ENCODE measurements at regions not wholly inside any gene's neighbourhood (a gene's known extent, or its start where the extent isn't known, plus 50 kb on each side); places are given as distances from the start of the nearest gene placed in this dataset.

DNA sequence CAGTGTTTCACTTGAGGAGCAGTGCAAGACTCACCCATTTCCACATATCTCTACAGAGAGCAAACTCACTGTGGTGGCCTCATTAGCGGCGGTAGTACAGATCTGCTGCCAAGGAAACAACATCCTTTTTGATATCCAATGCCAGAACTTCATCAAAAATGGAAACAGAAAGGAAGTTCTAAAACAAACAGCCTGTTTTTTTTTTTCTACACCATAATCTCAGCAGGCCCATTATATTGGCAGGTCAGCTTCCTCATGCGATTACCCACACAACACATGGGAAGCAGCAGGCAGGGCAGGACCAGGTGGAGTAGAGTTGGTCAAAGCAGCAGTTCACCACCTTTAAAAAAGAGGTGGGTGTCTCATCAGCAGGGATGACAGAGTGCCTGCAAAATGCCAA is 678.9 kb upstream of the CELF4 start:
- no peak overlapping the region for H3K4me3 ChIP-seq (ENCODE audit: low read depth, low read length)
- no peak for DNase-seq (ENCODE audit: low read depth)
- no peaks in the 10 kb centered on the region for H3K27me3 ChIP-seq (ENCODE audit: control insufficient read depth, insufficient read depth, low read length)
- no peaks in the 10 kb centered on the region for H3K36me3 ChIP-seq (ENCODE audit: control insufficient read depth, insufficient read depth, low read length)
- TF ChIP-seq, protein P1, sequence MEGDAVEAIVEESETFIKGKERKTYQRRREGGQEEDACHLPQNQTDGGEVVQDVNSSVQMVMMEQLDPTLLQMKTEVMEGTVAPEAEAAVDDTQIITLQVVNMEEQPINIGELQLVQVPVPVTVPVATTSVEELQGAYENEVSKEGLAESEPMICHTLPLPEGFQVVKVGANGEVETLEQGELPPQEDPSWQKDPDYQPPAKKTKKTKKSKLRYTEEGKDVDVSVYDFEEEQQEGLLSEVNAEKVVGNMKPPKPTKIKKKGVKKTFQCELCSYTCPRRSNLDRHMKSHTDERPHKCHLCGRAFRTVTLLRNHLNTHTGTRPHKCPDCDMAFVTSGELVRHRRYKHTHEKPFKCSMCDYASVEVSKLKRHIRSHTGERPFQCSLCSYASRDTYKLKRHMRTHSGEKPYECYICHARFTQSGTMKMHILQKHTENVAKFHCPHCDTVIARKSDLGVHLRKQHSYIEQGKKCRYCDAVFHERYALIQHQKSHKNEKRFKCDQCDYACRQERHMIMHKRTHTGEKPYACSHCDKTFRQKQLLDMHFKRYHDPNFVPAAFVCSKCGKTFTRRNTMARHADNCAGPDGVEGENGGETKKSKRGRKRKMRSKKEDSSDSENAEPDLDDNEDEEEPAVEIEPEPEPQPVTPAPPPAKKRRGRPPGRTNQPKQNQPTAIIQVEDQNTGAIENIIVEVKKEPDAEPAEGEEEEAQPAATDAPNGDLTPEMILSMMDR (IDR thresholded peaks at IDR 0.05; ENCODE audit: insufficient read depth, low read length, poor library complexity, severe bottlenecking), result no peak

DNA sequence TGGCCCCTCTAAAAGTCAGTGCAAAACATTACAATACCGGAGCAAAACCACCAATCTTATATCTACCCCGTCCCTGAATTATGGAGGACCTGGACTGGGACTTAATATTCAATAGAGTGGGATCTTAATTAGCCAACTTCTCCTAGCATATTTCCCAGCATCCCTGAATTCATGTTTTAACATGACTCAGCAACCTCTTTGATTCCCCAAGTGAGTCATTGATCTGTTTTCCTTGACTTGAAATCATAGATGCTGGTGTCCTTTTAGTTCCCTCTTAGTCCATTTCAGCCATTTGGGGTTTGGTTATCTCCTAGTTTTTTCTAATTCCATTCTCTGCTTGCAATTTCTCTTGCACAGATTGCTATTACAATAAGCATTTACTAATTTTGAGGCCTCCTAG is 677.7 kb upstream of the CELF4 start:
- TF ChIP-seq, protein P1 (IDR thresholded peaks at IDR 0.05; ENCODE audit: insufficient read depth, low read length, poor library complexity, severe bottlenecking), result no peak
- Histone ChIP-seq H3K27me3 (ENCODE audit: control insufficient read depth, insufficient read depth, low read length) (no peaks in the 10 kb centered on the region), H3K4me3 (ENCODE audit: low read depth, low read length) (no peak overlapping the region), H3K36me3 (ENCODE audit: control insufficient read depth, insufficient read depth, low read length) (no peaks in the 10 kb centered on the region)
- DNase-seq (ENCODE audit: low read depth), result no peak

DNA sequence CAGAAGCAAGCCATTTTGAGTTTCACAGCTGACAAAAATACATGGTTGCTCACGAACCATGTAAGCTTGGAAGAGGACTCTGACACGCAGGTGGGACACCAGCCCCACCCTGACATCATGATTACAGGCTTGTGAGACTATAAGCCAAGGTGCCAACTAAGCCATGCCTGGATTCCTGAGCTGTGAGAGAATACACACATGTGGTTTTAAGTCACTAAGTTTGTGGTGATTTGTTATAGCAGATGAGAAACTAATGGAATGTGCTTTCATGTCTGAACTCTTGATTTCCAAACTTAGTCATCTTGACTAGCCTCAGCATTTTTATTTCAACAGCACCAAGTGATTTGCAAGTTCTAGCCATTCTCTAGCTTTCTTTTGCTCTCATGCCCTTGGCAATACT is 676.1 kb upstream of the CELF4 start:
- peak; percentile 97 for DNase-seq (ENCODE audit: low read depth)
- no peak overlapping the region for H3K4me3 ChIP-seq (ENCODE audit: low read depth, low read length)

DNA sequence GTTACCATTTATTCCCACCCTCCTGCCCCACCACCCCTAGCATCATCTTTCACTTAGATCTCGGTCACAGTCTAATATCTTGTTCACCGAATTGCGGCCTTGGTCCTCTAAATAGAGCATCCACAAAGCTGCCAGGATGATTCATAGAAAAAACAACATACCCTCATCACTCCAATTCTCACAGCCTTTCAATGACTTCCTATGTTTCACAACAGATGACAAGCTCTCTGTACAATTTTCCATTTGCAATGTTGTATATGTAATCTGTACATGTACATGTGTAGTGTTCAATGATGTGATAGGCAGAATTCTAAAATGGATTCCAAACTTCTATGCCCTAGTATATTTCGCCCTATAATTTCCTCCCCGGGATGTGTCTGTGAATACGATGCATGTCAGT is 675.6 kb upstream of the CELF4 start:
- DNase-seq (ENCODE audit: low read depth), result peak; percentile 34
- TF ChIP-seq, protein P1 (IDR thresholded peaks at IDR 0.05; ENCODE audit: insufficient read depth, low read length, poor library complexity, severe bottlenecking), result no peak
- H3K36me3 ChIP-seq (ENCODE audit: control insufficient read depth, insufficient read depth, low read length), result no peaks in the 10 kb centered on the region
- H3K27me3 ChIP-seq (ENCODE audit: control insufficient read depth, insufficient read depth, low read length), result no peaks in the 10 kb centered on the region
- H3K4me3 ChIP-seq (ENCODE audit: low read depth, low read length), result no peak overlapping the region

More for the DNA sequence above, 676.1 kb upstream of the CELF4 start:
- no peaks in the 10 kb centered on the region for H3K36me3 ChIP-seq (ENCODE audit: control insufficient read depth, insufficient read depth, low read length)
- no peaks in the 10 kb centered on the region for H3K27me3 ChIP-seq (ENCODE audit: control insufficient read depth, insufficient read depth, low read length)
- TF ChIP-seq, protein P1 (IDR thresholded peaks at IDR 0.05; ENCODE audit: insufficient read depth, low read length, poor library complexity, severe bottlenecking), result no peak

DNA sequence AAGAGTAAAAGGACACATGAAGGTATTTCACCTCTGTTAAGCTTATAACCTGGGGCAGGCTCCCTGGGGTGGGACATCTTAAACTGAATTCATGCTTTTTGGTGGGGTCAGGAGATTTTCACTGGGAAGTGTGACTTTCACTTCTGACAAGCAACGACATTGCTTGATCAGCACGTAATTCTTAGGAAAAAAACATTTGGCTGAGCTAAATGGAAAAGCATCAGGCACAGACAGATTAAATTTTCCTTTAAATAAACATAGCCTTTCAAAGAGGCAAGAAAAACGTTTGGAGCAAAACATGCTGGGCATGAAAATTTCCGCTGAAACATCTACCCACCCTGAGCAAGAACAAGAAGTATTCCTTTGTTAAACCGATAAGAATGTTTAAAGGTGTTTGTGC is 674.0 kb upstream of the CELF4 start:
- Histone ChIP-seq H3K27me3 (ENCODE audit: control insufficient read depth, insufficient read depth, low read length) (no peaks in the 10 kb centered on the region), H3K36me3 (ENCODE audit: control insufficient read depth, insufficient read depth, low read length) (no peaks in the 10 kb centered on the region), H3K4me3 (ENCODE audit: low read depth, low read length) (no peak overlapping the region)
- DNase-seq (ENCODE audit: low read depth), result no peak
- TF ChIP-seq, protein P1 (IDR thresholded peaks at IDR 0.05; ENCODE audit: insufficient read depth, low read length, poor library complexity, severe bottlenecking), result no peak

DNA sequence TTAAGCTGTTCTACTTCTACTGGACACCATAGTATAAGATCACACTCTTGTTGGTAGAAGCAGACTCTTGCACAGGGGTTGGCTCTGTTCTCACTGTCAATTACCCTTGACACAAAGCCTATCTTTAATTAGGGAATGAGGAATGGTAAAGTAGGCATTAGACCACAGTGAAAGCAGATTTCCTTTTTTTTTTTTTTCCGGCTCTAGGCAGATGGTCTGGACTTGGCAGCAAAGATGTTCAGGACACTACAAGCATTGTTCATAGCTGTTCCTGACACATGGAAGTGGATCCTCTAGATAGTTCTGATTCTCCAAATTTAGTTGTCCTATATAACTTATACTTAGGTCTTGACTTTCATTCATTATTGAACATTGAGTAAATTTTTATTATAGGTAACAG is 672.2 kb upstream of the CELF4 start:
- no peak overlapping the region for H3K4me3 ChIP-seq (ENCODE audit: low read depth, low read length)
- no peaks in the 10 kb centered on the region for H3K27me3 ChIP-seq (ENCODE audit: control insufficient read depth, insufficient read depth, low read length)
- no peak for DNase-seq (ENCODE audit: low read depth)
- TF ChIP-seq, protein P1 (IDR thresholded peaks at IDR 0.05; ENCODE audit: insufficient read depth, low read length, poor library complexity, severe bottlenecking), result no peak
- no peaks in the 10 kb centered on the region for H3K36me3 ChIP-seq (ENCODE audit: control insufficient read depth, insufficient read depth, low read length)

Data from kidney epithelial cell (primary cell).